Uterus (tissue), 2 donors: ENCODE measurements at regions not wholly inside any gene's neighbourhood (a gene's known extent, or its start where the extent isn't known, plus 50 kb on each side); places are given as distances from the start of the nearest gene placed in this dataset.

ENCODE experiments used
- CTCF ChIP-seq, 4 experiments: fragments of 200-600 bp in 2 of 4; fragments of 450-650 bp in 2 of 4; sonication (generic) in 2 of 4; IDR thresholded peaks; one replicate each; pipeline ENCODE4 v1.5.1; 2016 to 2019; ENCODE audit warnings: antibody characterized with exemption in 4 of 4, mild to moderate bottlenecking in 2 of 4, moderate library complexity in 1 of 4
- POLR2A ChIP-seq, 2 donors: fragments of 450-650 bp; IDR thresholded peaks; one replicate each; pipeline ENCODE4 v1.6.1; 2016; ENCODE audit warnings: antibody characterized with exemption in 2 of 2, mild to moderate bottlenecking in 1 of 2, moderate library complexity in 1 of 2

GRCh38 chr4:144902614-144903013 is 195.4 kb downstream of the ANAPC10 start:
- TF ChIP-seq CTCF (IDR thresholded peaks at IDR 0.05) (no peak), POLR2A (IDR thresholded peaks at IDR 0.05) (no peak)
